NCI-H187 treated with DMSO at 0.1 percent for 48 hours (cell line): ENCODE measurements at regions not wholly inside any gene's neighbourhood (a gene's known extent, or its start where the extent isn't known, plus 50 kb on each side); places are given as distances from the start of the nearest gene placed in this dataset.

Source experiments
- DNase-seq: peaks from one replicate; lab custom pipeline; 2025; lab: John Stamatoyannopoulos, UW

GRCh38 chr5:4319478-4320128 is 724.0 kb downstream of the IRX1 start:
- no peak for DNase-seq

GRCh38 chr5:4330327-4330726 is 734.7 kb downstream of the IRX1 start:
- no peak for DNase-seq

DNA sequence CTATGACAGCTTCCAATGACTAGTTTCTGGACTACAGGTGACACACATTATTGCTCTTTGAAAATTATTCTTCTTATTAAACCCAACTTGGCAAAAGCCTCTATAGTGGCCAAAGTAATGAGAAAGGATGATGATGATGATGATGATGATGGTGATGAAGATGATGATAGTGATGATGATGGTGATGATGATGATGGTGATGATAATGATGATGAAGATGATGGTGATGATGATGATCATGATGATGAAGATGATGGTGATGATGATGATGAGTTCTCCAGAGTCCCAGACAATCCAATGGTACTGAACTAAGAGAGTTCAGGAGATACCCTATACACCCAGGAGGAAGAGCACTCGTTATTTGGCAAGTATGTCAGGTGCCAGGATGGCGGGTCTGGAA is 739.4 kb downstream of the IRX1 start:
- DNase-seq: no peak

GRCh38 chr5:4337519-4337918 is 741.9 kb downstream of the IRX1 start:
- DNase-seq: no peak

DNA sequence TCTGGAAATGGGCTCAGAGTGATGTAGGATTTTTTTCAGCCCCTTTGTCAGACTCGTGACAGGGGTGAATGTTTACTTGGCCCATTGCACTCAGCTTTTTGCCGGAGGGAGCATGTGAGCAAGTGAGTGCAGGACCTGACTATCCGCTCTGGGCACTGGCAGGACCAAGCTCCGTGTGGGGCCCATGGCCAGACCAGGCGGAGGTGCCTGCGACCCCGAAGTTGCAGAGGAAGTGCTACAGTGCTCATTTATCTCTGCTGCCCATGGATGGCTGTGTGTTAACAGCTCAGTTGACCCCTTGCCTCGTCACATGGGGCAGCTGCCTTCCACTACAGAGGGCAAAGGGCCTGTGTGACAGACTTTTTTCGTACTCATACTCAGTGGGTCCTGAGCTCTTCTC is 744.3 kb downstream of the IRX1 start:
- no peak for DNase-seq

DNA sequence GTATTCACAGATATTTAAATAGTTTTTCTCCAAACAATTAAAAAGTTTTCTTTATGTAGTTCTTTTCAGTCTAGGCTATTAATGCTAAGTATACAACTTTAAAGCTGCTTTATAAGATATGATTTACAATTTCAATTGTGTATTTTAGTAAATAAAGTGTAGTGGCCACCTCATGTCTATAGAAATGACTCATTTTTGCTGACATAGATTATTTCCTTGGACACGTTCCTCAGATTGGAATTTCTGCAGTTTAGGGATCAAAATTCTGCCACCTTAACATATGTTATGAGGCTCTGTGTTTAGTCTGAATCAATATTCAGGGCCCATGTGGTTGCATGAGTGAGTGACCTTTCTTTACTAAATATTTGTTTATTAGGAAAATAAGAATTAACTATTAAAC is 750.2 kb downstream of the IRX1 start:
- DNase-seq: no peak

GRCh38 chr5:4348423-4348822 is 752.8 kb downstream of the IRX1 start:
- DNase-seq: no peak

GRCh38 chr5:4348919-4349318 is 753.3 kb downstream of the IRX1 start:
- no peak for DNase-seq

- no peak for DNase-seq
Measured at GRCh38 chr5:4356201-4356600, 760.6 kb downstream of the IRX1 start.

DNA sequence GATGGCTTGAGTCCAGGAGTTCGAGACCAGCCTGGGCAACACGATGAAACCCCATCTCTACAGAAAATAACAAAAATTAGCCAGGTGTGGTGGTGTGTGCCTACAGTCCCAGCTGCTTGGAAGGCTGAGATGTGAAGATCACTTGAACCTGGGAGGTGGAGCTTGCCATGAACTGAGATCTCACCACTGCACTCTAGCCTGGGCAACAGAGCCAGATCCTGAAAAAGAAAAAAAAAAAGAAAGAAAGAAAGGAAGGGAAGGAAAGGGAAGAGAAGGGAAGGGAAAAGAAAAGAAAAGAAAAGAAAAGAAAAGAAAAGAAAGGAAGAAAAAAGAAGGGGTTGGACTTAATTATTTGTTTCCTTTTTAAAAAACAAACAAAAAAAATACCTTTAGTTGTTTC is 764.2 kb downstream of the IRX1 start:
- DNase-seq: no peak

- DNase-seq: no peak
Measured at GRCh38 chr5:4361753-4362152, 766.1 kb downstream of the IRX1 start.

- DNase-seq: no peak
Measured at GRCh38 chr5:4362411-4362810, 766.8 kb downstream of the IRX1 start.

GRCh38 chr5:4363045-4363444 is 767.4 kb downstream of the IRX1 start:
- no peak for DNase-seq

GRCh38 chr5:4366628-4367027 is 771.0 kb downstream of the IRX1 start:
- no peak for DNase-seq

- no peak for DNase-seq
Measured at GRCh38 chr5:4370218-4370617, 769.9 kb upstream of the ADAMTS16 start.

GRCh38 chr5:4372481-4372880 is 767.6 kb upstream of the ADAMTS16 start:
- DNase-seq: no peak

DNA sequence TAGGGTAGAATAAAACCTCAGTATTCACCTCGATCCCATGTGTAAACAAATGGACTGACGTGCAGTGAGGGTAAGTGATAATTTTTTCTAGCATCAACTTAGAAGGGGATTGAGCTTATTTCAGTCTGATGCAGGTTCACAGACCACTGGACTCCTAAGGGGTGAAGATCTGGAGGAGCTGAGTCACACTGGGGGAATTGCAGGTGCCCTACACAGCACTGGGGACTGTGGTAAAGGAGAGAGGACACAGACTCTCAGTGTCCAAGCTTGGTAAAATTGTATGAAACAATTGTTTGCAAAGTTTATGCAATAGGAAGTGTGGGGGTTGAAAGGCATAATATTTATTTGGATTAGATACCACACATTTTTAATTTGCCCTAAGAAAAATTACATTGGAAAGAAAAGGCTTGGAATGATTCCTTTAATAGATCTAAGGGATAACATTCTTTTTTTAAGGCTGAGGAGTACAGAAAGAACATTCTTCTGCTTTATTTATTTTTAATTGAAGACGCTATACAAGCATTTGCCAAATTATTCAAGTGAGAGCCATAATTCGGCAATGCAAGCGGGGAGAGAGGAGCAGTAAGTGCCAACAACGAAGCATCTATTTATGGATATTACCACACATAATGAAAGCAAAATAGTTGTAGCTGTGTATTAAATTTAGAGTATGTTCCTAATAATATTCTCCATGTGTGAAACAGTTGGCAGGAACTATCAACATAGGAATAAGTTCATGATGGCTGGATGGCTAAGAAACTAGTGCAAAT is 766.9 kb upstream of the ADAMTS16 start:
- no peak for DNase-seq

DNA sequence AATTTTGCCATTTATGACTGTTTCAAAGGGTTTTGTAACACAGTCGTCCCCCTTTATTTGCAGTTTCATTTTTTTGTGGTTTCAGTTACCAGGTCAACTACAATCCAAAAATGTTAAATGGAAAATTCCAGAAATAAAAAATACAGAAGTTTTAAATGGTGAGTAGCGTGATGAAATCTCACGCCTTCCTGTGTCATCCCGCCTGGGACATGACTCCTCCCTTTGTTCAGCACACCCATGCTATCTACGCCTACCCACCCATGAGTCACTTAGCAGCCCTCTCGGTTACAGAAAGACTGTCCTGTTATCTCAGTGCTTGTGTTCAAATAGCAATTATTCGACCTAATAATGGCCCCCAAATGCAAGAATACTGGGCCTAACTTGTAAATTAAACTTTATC is 765.3 kb upstream of the ADAMTS16 start:
- DNase-seq: no peak

GRCh38 chr5:4375640-4376039 is 764.5 kb upstream of the ADAMTS16 start:
- no peak for DNase-seq

DNA sequence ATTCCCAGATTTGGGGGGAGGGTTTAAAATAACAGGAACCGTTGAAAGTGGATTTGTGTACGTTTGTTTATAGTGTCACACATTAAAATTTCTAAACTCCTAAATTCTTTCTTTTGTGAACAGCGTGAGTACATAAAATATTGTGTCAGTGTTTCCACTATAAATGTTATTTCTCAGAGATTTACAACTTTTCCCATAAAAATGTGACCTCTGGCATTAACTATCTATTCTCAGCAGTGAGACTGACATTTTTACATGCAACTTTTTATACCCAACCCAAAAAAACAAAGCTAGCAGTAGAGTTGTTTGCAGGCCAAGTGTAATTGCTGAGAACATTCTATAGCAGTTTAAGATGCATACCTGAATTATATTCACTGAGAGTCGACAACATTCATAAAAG is 757.0 kb upstream of the ADAMTS16 start:
- no peak for DNase-seq

DNA sequence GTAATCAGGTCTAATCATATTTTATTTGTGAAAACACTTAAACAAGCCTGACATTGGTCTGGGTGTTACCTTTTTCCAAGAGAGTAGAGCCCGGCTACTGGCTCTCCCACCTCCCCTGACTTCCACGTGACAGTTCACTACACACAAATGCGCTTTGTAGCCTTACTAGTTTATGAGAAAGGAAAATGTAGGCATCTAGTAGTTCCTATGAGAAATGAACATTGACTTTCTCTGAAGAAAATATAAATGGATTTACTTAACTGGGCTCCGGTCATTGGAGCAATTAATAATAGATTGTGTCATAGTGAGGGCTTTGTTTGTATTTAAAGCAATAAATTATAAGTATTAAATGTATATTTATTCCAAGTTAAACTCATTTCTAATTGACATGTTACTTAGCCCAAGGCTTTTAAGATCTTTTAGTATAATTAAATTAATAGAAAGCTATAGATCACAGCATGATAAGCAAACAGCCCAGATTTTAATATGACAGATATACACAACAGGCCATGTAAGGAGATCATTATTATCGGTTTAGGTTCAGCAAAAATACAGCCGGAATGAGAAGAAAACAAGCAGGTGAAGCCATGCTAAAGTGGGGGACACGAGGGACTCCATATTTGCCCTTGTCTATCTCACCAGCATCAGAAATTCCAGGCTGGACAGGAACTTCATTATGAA is 756.5 kb upstream of the ADAMTS16 start:
- DNase-seq: no peak

DNA sequence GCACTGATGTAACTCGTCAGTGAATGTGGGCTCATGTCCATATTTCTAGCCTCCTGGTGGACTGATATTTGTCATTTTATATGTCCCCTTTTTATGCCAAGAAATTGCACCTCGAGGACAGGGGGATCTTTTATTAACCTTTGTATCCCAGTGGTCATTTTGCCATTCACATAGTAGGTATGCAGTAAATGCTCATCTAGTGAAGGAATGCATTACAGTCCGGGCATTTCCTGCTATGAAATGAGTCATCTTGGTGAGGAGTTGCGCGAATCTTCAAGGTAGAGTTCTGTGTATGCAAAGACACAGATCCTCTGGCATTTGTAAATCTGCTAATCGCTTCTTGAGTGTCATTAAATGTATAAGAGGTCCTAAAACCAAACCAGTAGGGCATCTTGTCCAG is 755.5 kb upstream of the ADAMTS16 start:
- no peak for DNase-seq

DNA sequence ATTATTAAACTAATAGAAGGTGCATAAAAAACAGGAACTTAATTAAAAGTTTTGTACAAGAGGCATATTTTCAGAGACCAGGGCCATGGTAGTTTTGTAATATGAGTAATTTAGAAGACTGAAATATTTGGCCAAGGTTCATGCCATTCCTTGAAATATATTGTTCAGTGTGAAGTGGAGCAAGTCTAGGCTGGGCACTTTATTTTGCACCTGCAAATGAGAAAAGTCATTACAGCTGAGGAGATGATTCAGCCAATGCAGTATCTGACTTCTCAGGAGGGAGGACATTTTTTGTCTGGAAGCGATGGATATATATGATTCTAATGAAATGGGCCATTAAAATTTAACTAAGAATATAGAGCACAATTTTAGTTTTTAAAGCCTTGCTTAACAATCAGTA is 754.0 kb upstream of the ADAMTS16 start:
- DNase-seq: no peak
